ENCODE measurements at regions not wholly inside any gene's neighbourhood (a gene's known extent, or its start where the extent isn't known, plus 50 kb on each side); places are given as distances from the start of the nearest gene placed in this dataset.

GRCh38 chr20:23187751-23188150 is 101.6 kb upstream of the CD93 start:
- no peak for TF ChIP-seq CTCF (IDR thresholded peaks at IDR 0.05; ENCODE audit: low read depth, low read length, missing control alignments)
- no peak for DNase-seq (ENCODE audit: low read depth)
- in situ Hi-C loops (cut with HindIII; ENCODE audit: low sequenced_read_pairs) = no loop called here

GRCh38 chr20:23186808-23187207 is 100.7 kb upstream of the CD93 start:
- in situ Hi-C loops (cut with HindIII; ENCODE audit: low sequenced_read_pairs) = no loop called here
- DNase-seq (ENCODE audit: low read depth) = no peak
- no peak overlapping the region for H3K4me3 ChIP-seq (ENCODE audit: low read depth, low read length)
- TF ChIP-seq CTCF (IDR thresholded peaks at IDR 0.05; ENCODE audit: low read depth, low read length, missing control alignments) = no peak

More at GRCh38 chr20:23187751-23188150, 101.6 kb upstream of the CD93 start:
- H3K4me3 ChIP-seq (ENCODE audit: low read depth, low read length) = no peak overlapping the region

GRCh38 chr20:23180451-23180921 is 94.4 kb upstream of the CD93 start:
- no peak overlapping the region for H3K4me3 ChIP-seq (ENCODE audit: low read depth, low read length)
- in situ Hi-C loops (cut with HindIII; ENCODE audit: low sequenced_read_pairs) = no loop called here
- no peak for TF ChIP-seq CTCF (IDR thresholded peaks at IDR 0.05; ENCODE audit: low read depth, low read length, missing control alignments)
- DNase-seq (ENCODE audit: low read depth) = no peak

GRCh38 chr20:23179766-23180403 is 93.8 kb upstream of the CD93 start:
- DNase-seq (ENCODE audit: low read depth) = no peak
- in situ Hi-C loops (cut with HindIII; ENCODE audit: low sequenced_read_pairs) = loop anchor here (5.0 kb wide), 1 partner anchor 32 kb away; no protein-coding TSS in a partner anchor
- no peak overlapping the region for H3K4me3 ChIP-seq (ENCODE audit: low read depth, low read length)
- TF ChIP-seq CTCF (IDR thresholded peaks at IDR 0.05; ENCODE audit: low read depth, low read length, missing control alignments) = no peak

- DNase-seq (ENCODE audit: low read depth) = no peak
- H3K4me3 ChIP-seq (ENCODE audit: low read depth, low read length) = no peak overlapping the region
- no peak for TF ChIP-seq CTCF (IDR thresholded peaks at IDR 0.05; ENCODE audit: low read depth, low read length, missing control alignments)
- in situ Hi-C loops (cut with HindIII; ENCODE audit: low sequenced_read_pairs) = loop anchor here (5.0 kb wide), 1 partner anchor 33 kb away; no protein-coding TSS in a partner anchor
Measured at GRCh38 chr20:23178806-23179205, 92.7 kb upstream of the CD93 start.

GRCh38 chr20:23174821-23175220 is 88.7 kb upstream of the CD93 start:
- TF ChIP-seq CTCF (IDR thresholded peaks at IDR 0.05; ENCODE audit: low read depth, low read length, missing control alignments) = no peak
- DNase-seq (ENCODE audit: low read depth) = no peak
- in situ Hi-C loops (cut with HindIII; ENCODE audit: low sequenced_read_pairs) = loop anchor here (5.0 kb wide), 1 partner anchor 37 kb away; no protein-coding TSS in a partner anchor
- no peak overlapping the region for H3K4me3 ChIP-seq (ENCODE audit: low read depth, low read length)

All from astrocyte of the cerebellum (primary cell).